KMS-11 (cell line): ENCODE measurements at regions not wholly inside any gene's neighbourhood (a gene's known extent, or its start where the extent isn't known, plus 50 kb on each side); places are given as distances from the start of the nearest gene placed in this dataset.
"Not testable (repeated sequence)": the region's sequence is repeated elsewhere in the genome, so short reads cannot be mapped to it uniquely, and the experiment has no call there.

Source experiments
- H2AFZ ChIP-seq: fragments of 200-600 bp; sonication (generic); 2 replicates; pipeline ENCODE4 v1.6.1; 2016; ENCODE audit warnings: antibody characterized with exemption, mixed run types, low read depth
- H3K27ac ChIP-seq: fragments of 200-600 bp; sonication (generic); 2 replicates; pipeline ENCODE4 v1.6.1; 2016; ENCODE audit warnings: mild to moderate bottlenecking, mixed run types
- H3K27me3 ChIP-seq: fragments of 200-600 bp; sonication (generic); 2 replicates; pipeline ENCODE4 v1.6.1; 2017; ENCODE audit warnings: mild to moderate bottlenecking, low read depth, mixed run types, moderate library complexity; ENCODE audit not compliant: insufficient read depth
- H3K36me3 ChIP-seq: fragments of 200-600 bp; sonication (generic); 2 replicates; pipeline ENCODE4 v1.6.1; 2017; ENCODE audit warnings: mild to moderate bottlenecking, mixed run types; ENCODE audit not compliant: insufficient read depth
- H3K4me1 ChIP-seq: fragments of 200-600 bp; sonication (generic); 2 replicates; pipeline ENCODE4 v1.6.1; 2016; ENCODE audit warnings: mild to moderate bottlenecking, low read depth, mixed run types; ENCODE audit not compliant: poor library complexity, severe bottlenecking
- H3K4me2 ChIP-seq: fragments of 200-600 bp; sonication (generic); 2 replicates; pipeline ENCODE4 v1.7.0; 2016; ENCODE audit warnings: mild to moderate bottlenecking, mixed run types
- H3K4me3 ChIP-seq: fragments of 200-600 bp; sonication (generic); IDR thresholded peaks from 2 replicates; pipeline ENCODE4 v1.6.1; 2017; ENCODE audit warnings: low read depth, low read length, mixed read lengths; ENCODE audit not compliant: insufficient read depth
- H3K79me2 ChIP-seq: fragments of 200-600 bp; sonication (generic); 2 replicates; pipeline ENCODE4 v1.6.1; 2016; ENCODE audit warnings: low read depth, mixed run types; ENCODE audit not compliant: insufficient read depth
- H3K9ac ChIP-seq: fragments of 200-600 bp; sonication (generic); 2 replicates; pipeline ENCODE4 v1.6.1; 2016; ENCODE audit warnings: mild to moderate bottlenecking, mixed run types
- H4K20me1 ChIP-seq: fragments of 200-600 bp; sonication (generic); 2 replicates; pipeline ENCODE4 v1.6.1; 2016; ENCODE audit warnings: mild to moderate bottlenecking, mixed run types; ENCODE audit not compliant: insufficient read depth
- TF ChIP-seq, protein P1 (sequence below): fragments of 200-600 bp; sonication (generic); conservative IDR thresholded peaks from 2 replicates; pipeline ENCODE4 v1.6.1; 2017; ENCODE audit warnings: low read depth, mild to moderate bottlenecking, antibody characterized with exemption, low read length, moderate library complexity, mixed read lengths

GRCh38 chr4:107442538-107443111, 277.4 kb downstream of the PAPSS1 start:
- Histone ChIP-seq H3K9ac (no peak overlapping the region), H4K20me1 (no peaks in the 10 kb centered on the region), H3K4me3 (no peak overlapping the region), H3K79me2 (no peaks in the 10 kb centered on the region), H3K4me2 (no peak overlapping the region), H3K27ac (no peak overlapping the region), H2AFZ (no peak overlapping the region), H3K4me1 (no peaks in the 10 kb centered on the region), H3K36me3 (no peaks in the 10 kb centered on the region), H3K27me3 (no peaks in the 10 kb centered on the region)
- TF ChIP-seq, protein P1, sequence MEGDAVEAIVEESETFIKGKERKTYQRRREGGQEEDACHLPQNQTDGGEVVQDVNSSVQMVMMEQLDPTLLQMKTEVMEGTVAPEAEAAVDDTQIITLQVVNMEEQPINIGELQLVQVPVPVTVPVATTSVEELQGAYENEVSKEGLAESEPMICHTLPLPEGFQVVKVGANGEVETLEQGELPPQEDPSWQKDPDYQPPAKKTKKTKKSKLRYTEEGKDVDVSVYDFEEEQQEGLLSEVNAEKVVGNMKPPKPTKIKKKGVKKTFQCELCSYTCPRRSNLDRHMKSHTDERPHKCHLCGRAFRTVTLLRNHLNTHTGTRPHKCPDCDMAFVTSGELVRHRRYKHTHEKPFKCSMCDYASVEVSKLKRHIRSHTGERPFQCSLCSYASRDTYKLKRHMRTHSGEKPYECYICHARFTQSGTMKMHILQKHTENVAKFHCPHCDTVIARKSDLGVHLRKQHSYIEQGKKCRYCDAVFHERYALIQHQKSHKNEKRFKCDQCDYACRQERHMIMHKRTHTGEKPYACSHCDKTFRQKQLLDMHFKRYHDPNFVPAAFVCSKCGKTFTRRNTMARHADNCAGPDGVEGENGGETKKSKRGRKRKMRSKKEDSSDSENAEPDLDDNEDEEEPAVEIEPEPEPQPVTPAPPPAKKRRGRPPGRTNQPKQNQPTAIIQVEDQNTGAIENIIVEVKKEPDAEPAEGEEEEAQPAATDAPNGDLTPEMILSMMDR = no peak

DNA sequence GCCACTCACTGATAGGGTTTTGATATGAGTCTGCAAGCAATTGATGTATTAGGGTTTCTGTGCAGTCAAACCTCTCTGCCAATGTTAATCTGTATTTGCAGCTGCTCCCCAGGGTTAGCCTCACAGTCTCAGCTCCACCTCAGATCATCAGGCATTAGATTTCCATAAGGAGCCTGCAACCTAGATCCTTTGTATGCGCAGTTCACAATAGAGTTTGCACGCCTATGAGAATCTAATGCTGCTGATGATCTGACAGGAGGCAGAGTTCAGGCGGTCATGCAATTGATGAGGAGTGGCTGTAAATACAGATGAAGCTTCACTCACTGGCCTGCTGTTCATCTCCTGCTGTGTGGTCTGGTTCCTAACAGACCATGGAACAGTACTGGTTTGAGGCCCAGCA, 280.6 kb downstream of the PAPSS1 start:
- Histone ChIP-seq H3K79me2 (no peaks in the 10 kb centered on the region), H3K27me3 (no peaks in the 10 kb centered on the region), H3K4me3 (no peak overlapping the region), H2AFZ (no peak overlapping the region), H3K36me3 (no peaks in the 10 kb centered on the region), H3K4me2 (no peak overlapping the region), H3K4me1 (peaks cover 25% of the 10 kb centered on the region), H3K9ac (no peak overlapping the region), H3K27ac (no peak overlapping the region), H4K20me1 (no peaks in the 10 kb centered on the region)
- TF ChIP-seq, protein P1 = no peak

- peaks cover 25% of the 10 kb centered on the region for H3K4me1 ChIP-seq
- H3K4me2 ChIP-seq = peak overlapping the region; percentile 18
- H3K27ac ChIP-seq, H3K27me3 ChIP-seq, H3K4me3 ChIP-seq, H2AFZ ChIP-seq, H4K20me1 ChIP-seq, H3K36me3 ChIP-seq, H3K9ac ChIP-seq, H3K79me2 ChIP-seq: not testable (repeated sequence)
Observed at GRCh38 chr4:107436471-107436870, 283.6 kb downstream of the PAPSS1 start.

- Histone ChIP-seq H3K27me3 (no peaks in the 10 kb centered on the region), H3K4me2 (no peak overlapping the region)
Observed at GRCh38 chr4:107432451-107432850, 287.6 kb downstream of the PAPSS1 start.

More at GRCh38 chr4:107432451-107432850, 287.6 kb downstream of the PAPSS1 start:
- no peak overlapping the region for H3K9ac ChIP-seq
- H3K36me3 ChIP-seq = no peaks in the 10 kb centered on the region
- H3K79me2 ChIP-seq = no peaks in the 10 kb centered on the region
- H3K4me3 ChIP-seq = no peak overlapping the region
- no peak overlapping the region for H3K27ac ChIP-seq
- TF ChIP-seq, protein P1 = no peak
- peaks cover 25% of the 10 kb centered on the region for H3K4me1 ChIP-seq
- no peak overlapping the region for H2AFZ ChIP-seq
- no peaks in the 10 kb centered on the region for H4K20me1 ChIP-seq
